GM12892 (cell line): ENCODE measurements at regions not wholly inside any gene's neighbourhood (a gene's known extent, or its start where the extent isn't known, plus 50 kb on each side); places are given as distances from the start of the nearest gene placed in this dataset.
"Not testable (repeated sequence)": the region's sequence is repeated elsewhere in the genome, so short reads cannot be mapped to it uniquely, and the experiment has no call there.

ENCODE experiments used
- DNase-seq: peaks from one replicate; pipeline ENCODE4 v3.0.0; 2011; ENCODE audit not compliant: insufficient read length
- FAIRE-seq: peaks from 2 replicates; lab custom pipeline; 2011; peaks lifted over from hg19 to GRCh38; lab: Jason Lieb, UNC
- POLR2A ChIP-seq: IDR thresholded peaks from 2 replicates; pipeline ENCODE4 v1.6.1; 2011; ENCODE audit warnings: low read depth, low read length, control low read depth
- POLR2AphosphoS5 ChIP-seq: IDR thresholded peaks from 2 replicates; pipeline ENCODE4 v1.6.1; 2011; ENCODE audit warnings: low read depth, low read length, control low read depth
- TAF1 ChIP-seq: IDR thresholded peaks from 2 replicates; pipeline ENCODE4 v1.6.1; 2011; ENCODE audit warnings: low read depth, mild to moderate bottlenecking, control low read depth, low read length, borderline replicate concordance

DNA sequence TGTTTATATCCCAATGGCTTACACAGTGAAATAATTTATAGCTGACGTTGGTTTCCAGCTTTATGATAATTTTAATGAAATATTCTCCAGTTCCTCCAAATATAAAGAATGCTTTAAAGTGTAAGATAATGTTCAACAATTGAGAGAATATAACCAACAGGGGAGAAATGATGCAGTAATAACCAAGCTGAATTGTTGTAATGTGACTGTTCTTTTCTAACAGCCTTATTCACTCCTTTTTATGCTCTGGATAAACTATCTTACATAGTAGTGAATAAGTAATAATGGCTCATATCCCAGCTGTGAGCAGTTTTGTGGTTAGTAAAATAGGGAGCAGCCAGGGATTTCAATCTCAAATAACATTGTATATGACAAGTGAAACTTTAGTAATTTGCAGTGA lies 2348.7 kb upstream of the ACO1 start:
- TF ChIP-seq TAF1 (no peak), POLR2AphosphoS5 (no peak), POLR2A (no peak)
- no peak for DNase-seq
- FAIRE-seq, result no peak

GRCh38 chr9:30036558-30036957 lies 2347.9 kb upstream of the ACO1 start:
- no peak for DNase-seq
- no peak for FAIRE-seq

DNA sequence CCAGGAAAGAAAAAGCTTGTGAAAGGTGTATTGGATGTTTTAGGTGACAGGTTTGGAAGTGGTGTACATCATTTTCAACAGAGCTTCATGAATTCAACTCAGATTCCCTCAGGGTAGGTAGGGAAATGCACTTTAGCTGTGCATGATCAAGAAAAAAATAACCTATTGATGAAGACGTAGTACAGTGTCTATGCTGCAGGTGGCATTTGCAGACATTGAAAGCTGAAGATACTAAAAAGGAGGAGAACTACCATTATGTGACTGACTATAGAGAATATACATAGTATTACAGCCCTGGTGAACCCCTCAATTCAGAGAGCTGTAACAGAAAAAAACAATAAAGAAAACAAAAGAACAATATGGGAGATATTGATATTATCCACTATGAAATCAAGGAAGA lies 2344.7 kb upstream of the ACO1 start:
- FAIRE-seq (no peak), DNase-seq (no peak)
- no peak for TF ChIP-seq POLR2A
- TF ChIP-seq TAF1, result no peak
- TF ChIP-seq POLR2AphosphoS5, result no peak

More at GRCh38 chr9:30036558-30036957, 2347.9 kb upstream of the ACO1 start:
- TF ChIP-seq POLR2AphosphoS5, result no peak
- TF ChIP-seq POLR2A, result no peak
- no peak for TF ChIP-seq TAF1

DNA sequence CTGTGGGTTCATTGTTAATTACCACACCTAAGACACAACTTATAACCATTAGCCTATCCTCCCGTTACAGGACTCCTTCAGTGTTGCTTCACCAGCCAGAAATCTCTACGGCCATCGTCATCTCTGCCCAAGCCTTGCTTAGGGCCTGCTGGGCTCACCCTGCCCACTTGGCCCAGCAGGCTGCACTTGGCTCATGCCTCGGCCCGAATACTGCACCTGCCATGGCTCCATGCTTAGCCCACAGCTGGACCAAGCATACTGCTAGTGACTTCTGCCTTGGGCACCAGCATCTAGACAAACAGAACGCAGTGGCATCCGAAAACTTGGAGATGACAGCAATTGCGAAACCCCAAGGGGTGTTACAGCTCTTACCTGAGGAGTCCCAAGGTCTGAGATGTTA lies 2336.0 kb upstream of the ACO1 start:
- DNase-seq (no peak), FAIRE-seq (no peak)
- TF ChIP-seq POLR2A, result no peak

GRCh38 chr9:30058463-30058862 lies 2326.0 kb upstream of the ACO1 start:
- no peak for DNase-seq
- FAIRE-seq, result no peak
- TF ChIP-seq POLR2AphosphoS5 (no peak), TAF1 (no peak), POLR2A (no peak)

- no peak for DNase-seq
- TF ChIP-seq POLR2A, result no peak
- TF ChIP-seq POLR2AphosphoS5, result no peak
- no peak for TF ChIP-seq TAF1
- FAIRE-seq, result no peak
Measured at GRCh38 chr9:30060976-30061375, 2323.5 kb upstream of the ACO1 start.

GRCh38 chr9:30065888-30066287 lies 2318.6 kb upstream of the ACO1 start:
- no peak for DNase-seq
- FAIRE-seq, result no peak
- no peak for TF ChIP-seq POLR2A
- no peak for TF ChIP-seq POLR2AphosphoS5
- no peak for TF ChIP-seq TAF1

- FAIRE-seq, result not testable (repeated sequence)
Measured at GRCh38 chr9:30069236-30069635, 2315.2 kb upstream of the ACO1 start.

GRCh38 chr9:30075022-30075421 lies 2309.4 kb upstream of the ACO1 start:
- DNase-seq (no peak), FAIRE-seq (no peak)
- TF ChIP-seq POLR2A, result no peak
- TF ChIP-seq TAF1, result no peak
- TF ChIP-seq POLR2AphosphoS5, result no peak

More at GRCh38 chr9:30069236-30069635, 2315.2 kb upstream of the ACO1 start:
- not testable (repeated sequence) for DNase-seq

DNA sequence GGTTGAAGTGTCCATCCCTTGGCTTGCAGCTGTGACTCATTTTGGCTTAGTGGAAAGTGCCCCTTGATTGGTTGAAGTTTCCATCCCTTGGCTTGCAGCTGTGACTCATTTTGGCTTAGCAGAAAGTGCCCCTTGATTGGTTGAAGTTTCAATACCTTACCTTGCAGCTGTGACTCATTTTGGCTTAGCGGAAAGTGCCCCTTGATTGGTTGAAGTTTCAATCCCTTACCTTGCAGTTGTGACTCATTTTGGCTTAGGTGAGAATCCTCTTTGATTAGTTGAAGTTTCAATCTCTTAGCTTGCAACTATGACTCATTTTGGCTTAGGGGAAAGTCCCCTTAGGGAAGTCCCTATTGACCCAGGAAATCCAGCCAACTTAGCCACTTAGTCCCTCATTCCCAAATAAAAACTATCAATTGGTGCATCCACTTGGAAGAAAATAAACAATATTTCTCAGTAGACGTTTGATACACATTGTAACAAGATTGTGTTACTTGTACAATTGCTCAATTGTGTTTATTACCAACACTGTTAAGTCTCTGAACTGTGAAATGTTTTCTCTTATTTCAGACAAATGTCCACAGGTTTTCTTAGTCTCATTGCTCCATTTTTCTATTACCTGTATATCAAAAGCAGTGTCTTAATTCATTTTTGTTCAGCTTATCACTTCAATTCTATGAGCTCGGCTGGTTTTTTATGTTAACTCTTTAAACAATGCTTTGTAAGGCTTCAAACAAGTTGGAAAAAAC lies 2308.8 kb upstream of the ACO1 start:
- TF ChIP-seq POLR2A (no peak), POLR2AphosphoS5 (no peak), TAF1 (no peak)
- FAIRE-seq, result peak; percentile 44
- DNase-seq, result no peak

DNA sequence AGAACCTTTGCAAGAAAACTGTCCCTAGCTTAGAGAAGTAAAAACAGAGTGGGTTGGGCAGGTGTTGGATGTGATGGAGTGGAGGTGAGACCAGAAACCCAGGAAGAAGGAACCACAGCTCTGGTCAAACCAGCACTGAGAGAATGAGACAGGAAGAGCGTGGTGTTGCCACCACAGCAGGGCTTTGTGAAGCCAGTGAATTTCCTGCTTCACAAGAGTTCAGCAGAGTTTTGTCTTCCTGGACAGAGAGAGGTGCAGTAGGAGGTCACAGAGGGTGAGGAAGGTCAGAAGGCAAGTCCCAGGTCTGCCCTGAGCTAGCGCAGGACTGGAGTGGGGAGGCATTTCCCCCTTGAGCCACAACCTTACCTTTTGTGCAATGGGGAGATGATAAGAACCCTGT lies 2306.2 kb upstream of the ACO1 start:
- TF ChIP-seq TAF1 (no peak), POLR2AphosphoS5 (no peak), POLR2A (no peak)
- no peak for FAIRE-seq

DNA sequence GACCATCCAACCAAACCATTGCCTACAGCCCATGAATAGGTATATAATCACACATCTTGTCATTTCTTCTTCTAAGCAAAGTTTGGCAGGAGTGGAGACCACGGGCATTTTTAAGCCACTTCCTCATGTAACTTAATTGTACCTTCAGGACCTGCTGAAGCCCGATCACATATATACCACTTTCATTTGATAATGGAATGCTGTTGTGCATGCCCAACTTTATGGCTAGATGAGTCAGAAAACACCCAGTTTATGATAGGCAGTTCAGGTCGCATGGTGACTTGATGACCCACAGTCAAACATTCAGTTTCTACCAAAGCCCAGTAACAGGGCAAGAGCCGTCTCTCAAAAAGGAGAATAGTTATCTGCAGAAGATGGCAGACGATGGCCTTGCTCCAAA lies 2295.0 kb upstream of the ACO1 start:
- TF ChIP-seq TAF1 (no peak), POLR2AphosphoS5 (no peak), POLR2A (no peak)
- FAIRE-seq, result no peak
- DNase-seq, result no peak

More for the DNA sequence above, 2306.2 kb upstream of the ACO1 start:
- no peak for DNase-seq

- FAIRE-seq, result no peak
- TF ChIP-seq POLR2A (no peak), TAF1 (no peak), POLR2AphosphoS5 (no peak)
- no peak for DNase-seq
Measured at GRCh38 chr9:30103647-30104394, 2280.6 kb upstream of the ACO1 start.

- FAIRE-seq, DNase-seq: not testable (repeated sequence)
Measured at GRCh38 chr9:30107134-30107533, 2277.3 kb upstream of the ACO1 start.
